ENCODE measurements at regions not wholly inside any gene's neighbourhood (a gene's known extent, or its start where the extent isn't known, plus 50 kb on each side); places are given as distances from the start of the nearest gene placed in this dataset.

GRCh38 chr3:159765860-159766294 is 222.8 kb upstream of the IL12A start:
- Histone ChIP-seq H3K4me3 (ENCODE audit: low read length in 3 of 3) (peak overlapping the region; percentile 66 to 77 (median 76)), H3K4me1 (ENCODE audit: control insufficient read depth in 3 of 3, insufficient read depth in 3 of 3, low read length in 3 of 3) (peaks cover 21 to 25% (median 22%) of the 10 kb centered on the region in 3 donors), H3K36me3 (ENCODE audit: control insufficient read depth in 3 of 3, insufficient read depth in 3 of 3, low read length in 3 of 3) (peaks cover 0 to 2% (median 0%) of the 10 kb centered on the region in 3 donors), H3K27me3 (ENCODE audit: control insufficient read depth in 3 of 3, insufficient read depth in 3 of 3, low read length in 3 of 3) (peaks cover 0 to 6% (median 0%) of the 10 kb centered on the region in 3 donors), H3K9ac (ENCODE audit: low read depth in 1 of 3, low read length in 3 of 3) (peak overlapping the region; percentile 66 to 81 (median 77)), H3K9me3 (ENCODE audit: control insufficient read depth in 3 of 3, low read length in 3 of 3) (no peaks in the 10 kb centered on the region), H3K27ac (ENCODE audit: low read depth, low read length) (peak overlapping the region; percentile 88)

- peak overlapping the region in 1 of 3 donors; percentile 77 for H3K4me3 ChIP-seq (ENCODE audit: low read length in 3 of 3)
- peaks cover 0 to 6% (median 0%) of the 10 kb centered on the region in 3 donors for H3K27me3 ChIP-seq (ENCODE audit: control insufficient read depth in 3 of 3, insufficient read depth in 3 of 3, low read length in 3 of 3)
- H3K9ac ChIP-seq (ENCODE audit: low read depth in 1 of 3, low read length in 3 of 3) = no peak overlapping the region
- peak overlapping the region; percentile 88 for H3K27ac ChIP-seq (ENCODE audit: low read depth, low read length)
- H3K36me3 ChIP-seq (ENCODE audit: control insufficient read depth in 3 of 3, insufficient read depth in 3 of 3, low read length in 3 of 3) = peaks cover 0 to 2% (median 0%) of the 10 kb centered on the region in 3 donors
- H3K4me1 ChIP-seq (ENCODE audit: control insufficient read depth in 3 of 3, insufficient read depth in 3 of 3, low read length in 3 of 3) = peaks cover 21 to 25% (median 22%) of the 10 kb centered on the region in 3 donors
- H3K9me3 ChIP-seq (ENCODE audit: control insufficient read depth in 3 of 3, low read length in 3 of 3) = no peaks in the 10 kb centered on the region
Observed at GRCh38 chr3:159766563-159767185, 222.0 kb upstream of the IL12A start.

GRCh38 chr3:159770998-159771397 is 217.6 kb upstream of the IL12A start:
- H3K4me3 ChIP-seq (ENCODE audit: low read length in 3 of 3) = no peak overlapping the region
- no peak overlapping the region for H3K27ac ChIP-seq (ENCODE audit: low read depth, low read length)
- H3K36me3 ChIP-seq (ENCODE audit: control insufficient read depth in 3 of 3, insufficient read depth in 3 of 3, low read length in 3 of 3) = peaks cover 0 to 2% (median 0%) of the 10 kb centered on the region in 3 donors
- no peaks in the 10 kb centered on the region for H3K9me3 ChIP-seq (ENCODE audit: control insufficient read depth in 3 of 3, low read length in 3 of 3)
- H3K27me3 ChIP-seq (ENCODE audit: control insufficient read depth in 3 of 3, insufficient read depth in 3 of 3, low read length in 3 of 3) = no peaks in the 10 kb centered on the region
- H3K9ac ChIP-seq (ENCODE audit: low read depth in 1 of 3, low read length in 3 of 3) = no peak overlapping the region
- H3K4me1 ChIP-seq (ENCODE audit: control insufficient read depth in 3 of 3, insufficient read depth in 3 of 3, low read length in 3 of 3) = peaks cover 8 to 9% (median 9%) of the 10 kb centered on the region in 3 donors

- Histone ChIP-seq H3K4me1 (ENCODE audit: control insufficient read depth in 3 of 3, insufficient read depth in 3 of 3, low read length in 3 of 3) (peaks cover 7 to 9% (median 8%) of the 10 kb centered on the region in 3 donors), H3K4me3 (ENCODE audit: low read length in 3 of 3) (no peak overlapping the region), H3K9ac (ENCODE audit: low read depth in 1 of 3, low read length in 3 of 3) (no peak overlapping the region), H3K27ac (ENCODE audit: low read depth, low read length) (no peak overlapping the region), H3K9me3 (ENCODE audit: control insufficient read depth in 3 of 3, low read length in 3 of 3) (no peaks in the 10 kb centered on the region), H3K27me3 (ENCODE audit: control insufficient read depth in 3 of 3, insufficient read depth in 3 of 3, low read length in 3 of 3) (no peaks in the 10 kb centered on the region), H3K36me3 (ENCODE audit: control insufficient read depth in 3 of 3, insufficient read depth in 3 of 3, low read length in 3 of 3) (peaks cover 0 to 2% (median 0%) of the 10 kb centered on the region in 3 donors)
Observed at GRCh38 chr3:159771865-159772611, 216.6 kb upstream of the IL12A start.

- H3K36me3 ChIP-seq (ENCODE audit: control insufficient read depth in 3 of 3, insufficient read depth in 3 of 3, low read length in 3 of 3) = no peaks in the 10 kb centered on the region
- no peak overlapping the region for H3K4me3 ChIP-seq (ENCODE audit: low read length in 3 of 3)
- H3K9me3 ChIP-seq (ENCODE audit: control insufficient read depth in 3 of 3, low read length in 3 of 3) = no peaks in the 10 kb centered on the region
- H3K4me1 ChIP-seq (ENCODE audit: control insufficient read depth in 3 of 3, insufficient read depth in 3 of 3, low read length in 3 of 3) = peaks cover 7 to 9% (median 8%) of the 10 kb centered on the region in 3 donors
- H3K27ac ChIP-seq (ENCODE audit: low read depth, low read length) = no peak overlapping the region
- no peak overlapping the region for H3K9ac ChIP-seq (ENCODE audit: low read depth in 1 of 3, low read length in 3 of 3)
- H3K27me3 ChIP-seq (ENCODE audit: control insufficient read depth in 3 of 3, insufficient read depth in 3 of 3, low read length in 3 of 3) = no peaks in the 10 kb centered on the region
Observed at GRCh38 chr3:159773706-159774105, 214.9 kb upstream of the IL12A start.

- H3K9me3 ChIP-seq (ENCODE audit: control insufficient read depth in 3 of 3, low read length in 3 of 3) = no peaks in the 10 kb centered on the region
- no peaks in the 10 kb centered on the region for H3K27me3 ChIP-seq (ENCODE audit: control insufficient read depth in 3 of 3, insufficient read depth in 3 of 3, low read length in 3 of 3)
- H3K4me3 ChIP-seq (ENCODE audit: low read length in 3 of 3) = peak overlapping the region in 1 of 3 donors; percentile 0
- H3K4me1 ChIP-seq (ENCODE audit: control insufficient read depth in 3 of 3, insufficient read depth in 3 of 3, low read length in 3 of 3) = peaks cover 7 to 9% (median 8%) of the 10 kb centered on the region in 3 donors
- peak overlapping the region in 1 of 3 donors; percentile 33 for H3K9ac ChIP-seq (ENCODE audit: low read depth in 1 of 3, low read length in 3 of 3)
- no peaks in the 10 kb centered on the region for H3K36me3 ChIP-seq (ENCODE audit: control insufficient read depth in 3 of 3, insufficient read depth in 3 of 3, low read length in 3 of 3)
- H3K27ac ChIP-seq (ENCODE audit: low read depth, low read length) = peak overlapping the region; percentile 70
Observed at GRCh38 chr3:159775372-159775961, 213.2 kb upstream of the IL12A start.

- Histone ChIP-seq H3K9me3 (ENCODE audit: control insufficient read depth in 3 of 3, low read length in 3 of 3) (no peaks in the 10 kb centered on the region), H3K9ac (ENCODE audit: low read depth in 1 of 3, low read length in 3 of 3) (no peak overlapping the region), H3K4me1 (ENCODE audit: control insufficient read depth in 3 of 3, insufficient read depth in 3 of 3, low read length in 3 of 3) (peaks cover 7 to 9% (median 8%) of the 10 kb centered on the region in 3 donors), H3K27ac (ENCODE audit: low read depth, low read length) (peak overlapping the region; percentile 70), H3K4me3 (ENCODE audit: low read length in 3 of 3) (no peak overlapping the region), H3K27me3 (ENCODE audit: control insufficient read depth in 3 of 3, insufficient read depth in 3 of 3, low read length in 3 of 3) (no peaks in the 10 kb centered on the region), H3K36me3 (ENCODE audit: control insufficient read depth in 3 of 3, insufficient read depth in 3 of 3, low read length in 3 of 3) (no peaks in the 10 kb centered on the region)
Observed at GRCh38 chr3:159776779-159777178, 211.9 kb upstream of the IL12A start.

GRCh38 chr3:159779883-159780282 is 208.8 kb upstream of the IL12A start:
- Histone ChIP-seq H3K4me3 (ENCODE audit: low read length in 3 of 3) (no peak overlapping the region), H3K4me1 (ENCODE audit: control insufficient read depth in 3 of 3, insufficient read depth in 3 of 3, low read length in 3 of 3) (peaks cover 7 to 12% (median 8%) of the 10 kb centered on the region in 3 donors), H3K9me3 (ENCODE audit: control insufficient read depth in 3 of 3, low read length in 3 of 3) (no peaks in the 10 kb centered on the region), H3K27me3 (ENCODE audit: control insufficient read depth in 3 of 3, insufficient read depth in 3 of 3, low read length in 3 of 3) (no peaks in the 10 kb centered on the region), H3K36me3 (ENCODE audit: control insufficient read depth in 3 of 3, insufficient read depth in 3 of 3, low read length in 3 of 3) (no peaks in the 10 kb centered on the region), H3K9ac (ENCODE audit: low read depth in 1 of 3, low read length in 3 of 3) (no peak overlapping the region), H3K27ac (ENCODE audit: low read depth, low read length) (no peak overlapping the region)

- Histone ChIP-seq H3K9ac (ENCODE audit: low read depth in 1 of 3, low read length in 3 of 3) (no peak overlapping the region), H3K9me3 (ENCODE audit: control insufficient read depth in 3 of 3, low read length in 3 of 3) (no peaks in the 10 kb centered on the region), H3K27me3 (ENCODE audit: control insufficient read depth in 3 of 3, insufficient read depth in 3 of 3, low read length in 3 of 3) (no peaks in the 10 kb centered on the region), H3K27ac (ENCODE audit: low read depth, low read length) (no peak overlapping the region), H3K4me3 (ENCODE audit: low read length in 3 of 3) (no peak overlapping the region), H3K4me1 (ENCODE audit: control insufficient read depth in 3 of 3, insufficient read depth in 3 of 3, low read length in 3 of 3) (peaks cover 0 to 4% (median 0%) of the 10 kb centered on the region in 3 donors), H3K36me3 (ENCODE audit: control insufficient read depth in 3 of 3, insufficient read depth in 3 of 3, low read length in 3 of 3) (no peaks in the 10 kb centered on the region)
Observed at GRCh38 chr3:159781867-159782266, 206.8 kb upstream of the IL12A start.
